Vagina (tissue), 2 donors: ENCODE measurements at regions not wholly inside any gene's neighbourhood (a gene's known extent, or its start where the extent isn't known, plus 50 kb on each side); places are given as distances from the start of the nearest gene placed in this dataset.

Experiments used
- DNase-seq, 2 donors: peaks; one replicate each; pipeline ENCODE4 v3.0.0-alpha.2; 2017; ENCODE audit errors: extremely low spot score in 2 of 2
- H3K27ac ChIP-seq: fragments of 200-600 bp; sonication (generic); one replicate; pipeline ENCODE4 v1.5.1; 2019
- H3K27me3 ChIP-seq: fragments of 200-600 bp; sonication (generic); one replicate; pipeline ENCODE4 v1.5.1; 2019
- H3K36me3 ChIP-seq, 2 donors: fragments of 200-600 bp; sonication (generic); one replicate each; pipeline ENCODE4 v1.5.1; 2017 to 2019
- H3K4me1 ChIP-seq: fragments of 200-600 bp; sonication (generic); one replicate; pipeline ENCODE4 v1.5.1; 2019
- H3K4me3 ChIP-seq, 2 donors: fragments of 200-600 bp; sonication (generic); 1 replicate in 1 of 2; 2 replicates in 1 of 2; pipeline ENCODE4 v1.5.1; 2016 to 2019
- H3K9me3 ChIP-seq: fragments of 200-600 bp; sonication (generic); one replicate; pipeline ENCODE4 v1.5.1; 2019
- CTCF ChIP-seq, 3 experiments: fragments of 450-650 bp in 2 of 3; fragments of 200-600 bp in 1 of 3; sonication (generic) in 1 of 3; IDR thresholded peaks; one replicate each; pipeline ENCODE4 v1.5.1; 2017 to 2019; ENCODE audit warnings: antibody characterized with exemption in 3 of 3, mild to moderate bottlenecking in 2 of 3, moderate library complexity in 2 of 3
- POLR2A ChIP-seq, 2 donors: fragments of 450-650 bp; IDR thresholded peaks; one replicate each; pipeline ENCODE4 v1.6.1; 2017; ENCODE audit warnings: antibody characterized with exemption in 2 of 2, mild to moderate bottlenecking in 2 of 2, moderate library complexity in 2 of 2
- POLR2AphosphoS5 ChIP-seq, 2 donors: sonication (generic); formaldehyde crosslinking; IDR thresholded peaks; one replicate each; pipeline ENCODE4 v1.9.0; 2017; ENCODE audit warnings: antibody characterized with exemption in 2 of 2, mild to moderate bottlenecking in 2 of 2, low read depth in 1 of 2; ENCODE audit not compliant: insufficient read depth in 1 of 2
- intact Hi-C: fragments of 100-400 bp; cut with DNase I; formaldehyde crosslinking; loops from one replicate; pipeline ENCODE4 v1.15.1; 2023

GRCh38 chr4:18403327-18403726 lies 381.8 kb upstream of the LCORL start:
- Histone ChIP-seq H3K9me3 (no peaks in the 10 kb centered on the region), H3K4me1 (no peaks in the 10 kb centered on the region), H3K36me3 (no peaks in the 10 kb centered on the region), H3K27ac (no peak overlapping the region), H3K27me3 (no peaks in the 10 kb centered on the region), H3K4me3 (no peak overlapping the region)
- no peak for TF ChIP-seq POLR2AphosphoS5 (IDR thresholded peaks at IDR 0.05; ENCODE audit: insufficient read depth in 1 of 2, low read depth in 1 of 2)
- no peak for TF ChIP-seq CTCF (IDR thresholded peaks at IDR 0.05)
- no peak for TF ChIP-seq POLR2A (IDR thresholded peaks at IDR 0.05)
- no peak for DNase-seq
- intact Hi-C loops, result no loop called here

GRCh38 chr4:18401868-18402267 lies 380.3 kb upstream of the LCORL start:
- no peak for DNase-seq
- no peaks in the 10 kb centered on the region for H3K36me3 ChIP-seq
- H3K4me3 ChIP-seq, result no peak overlapping the region
- intact Hi-C loops, result no loop called here
- no peaks in the 10 kb centered on the region for H3K27me3 ChIP-seq
- no peaks in the 10 kb centered on the region for H3K9me3 ChIP-seq
- no peak overlapping the region for H3K27ac ChIP-seq
- TF ChIP-seq CTCF (IDR thresholded peaks at IDR 0.05) (no peak), POLR2A (IDR thresholded peaks at IDR 0.05) (no peak), POLR2AphosphoS5 (IDR thresholded peaks at IDR 0.05; ENCODE audit: insufficient read depth in 1 of 2, low read depth in 1 of 2) (no peak)
- no peaks in the 10 kb centered on the region for H3K4me1 ChIP-seq

GRCh38 chr4:18401425-18401824 lies 379.9 kb upstream of the LCORL start:
- intact Hi-C loops, result no loop called here
- H3K4me3 ChIP-seq, result no peak overlapping the region
- no peak for DNase-seq
- no peaks in the 10 kb centered on the region for H3K27me3 ChIP-seq
- H3K9me3 ChIP-seq, result no peaks in the 10 kb centered on the region
- no peak overlapping the region for H3K27ac ChIP-seq
- no peak for TF ChIP-seq POLR2A (IDR thresholded peaks at IDR 0.05)
- TF ChIP-seq POLR2AphosphoS5 (IDR thresholded peaks at IDR 0.05; ENCODE audit: insufficient read depth in 1 of 2, low read depth in 1 of 2), result no peak
- TF ChIP-seq CTCF (IDR thresholded peaks at IDR 0.05), result no peak
- no peaks in the 10 kb centered on the region for H3K36me3 ChIP-seq
- no peaks in the 10 kb centered on the region for H3K4me1 ChIP-seq

- Histone ChIP-seq H3K27me3 (no peaks in the 10 kb centered on the region), H3K27ac (no peak overlapping the region), H3K4me1 (no peaks in the 10 kb centered on the region), H3K36me3 (no peaks in the 10 kb centered on the region), H3K4me3 (no peak overlapping the region), H3K9me3 (no peaks in the 10 kb centered on the region)
- intact Hi-C loops, result no loop called here
- no peak for DNase-seq
- TF ChIP-seq POLR2AphosphoS5 (IDR thresholded peaks at IDR 0.05; ENCODE audit: insufficient read depth in 1 of 2, low read depth in 1 of 2), result no peak
- TF ChIP-seq CTCF (IDR thresholded peaks at IDR 0.05), result no peak
- TF ChIP-seq POLR2A (IDR thresholded peaks at IDR 0.05), result no peak
Observed at GRCh38 chr4:18398661-18399060, 377.1 kb upstream of the LCORL start.

GRCh38 chr4:18397681-18398390 lies 376.3 kb upstream of the LCORL start:
- H3K9me3 ChIP-seq, result no peaks in the 10 kb centered on the region
- intact Hi-C loops, result no loop called here
- H3K4me3 ChIP-seq, result no peak overlapping the region
- no peak for TF ChIP-seq POLR2AphosphoS5 (IDR thresholded peaks at IDR 0.05; ENCODE audit: insufficient read depth in 1 of 2, low read depth in 1 of 2)
- no peak for TF ChIP-seq POLR2A (IDR thresholded peaks at IDR 0.05)
- DNase-seq, result no peak
- no peaks in the 10 kb centered on the region for H3K4me1 ChIP-seq
- H3K27me3 ChIP-seq, result no peaks in the 10 kb centered on the region
- H3K36me3 ChIP-seq, result no peaks in the 10 kb centered on the region
- H3K27ac ChIP-seq, result no peak overlapping the region
